ENCODE measurements at regions not wholly inside any gene's neighbourhood (a gene's known extent, or its start where the extent isn't known, plus 50 kb on each side); places are given as distances from the start of the nearest gene placed in this dataset.

DNA sequence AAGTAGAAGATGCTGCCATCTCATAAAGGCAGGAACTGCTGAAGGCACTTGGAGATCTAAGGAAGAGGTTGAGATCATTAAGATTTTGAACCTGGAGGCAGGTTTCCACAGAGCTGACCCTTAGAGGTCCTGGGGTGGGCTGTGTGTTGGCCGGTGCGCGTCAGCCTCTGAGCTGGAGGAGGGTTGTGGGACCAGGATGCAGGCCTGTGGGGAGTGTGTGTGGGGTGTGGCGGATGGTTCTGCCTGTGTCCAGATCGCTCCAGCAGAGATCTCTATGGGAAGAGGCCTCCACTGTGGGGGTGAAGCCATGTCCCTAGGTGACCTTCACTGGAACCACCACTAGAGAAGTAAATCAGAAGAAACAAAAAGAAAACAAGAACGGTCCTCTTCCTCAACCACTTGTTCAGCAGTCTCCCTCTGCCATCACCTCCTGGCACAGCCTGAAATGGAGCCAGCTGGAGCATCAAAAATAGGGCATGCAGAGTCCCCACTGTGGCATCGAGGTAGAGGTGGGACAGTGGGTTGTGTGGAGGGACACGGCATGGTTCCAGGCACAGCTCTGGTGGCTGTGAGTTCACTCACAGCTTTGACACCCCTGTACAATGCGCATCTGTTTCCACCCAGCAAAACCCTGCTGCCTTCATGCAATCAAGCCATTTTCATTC lies 453.8 kb downstream of the TCERG1L start:
- TF ChIP-seq CTCF (conservative IDR thresholded peaks at IDR 0.05; ENCODE audit: low read depth in 2 of 2) (no peak), EZH2 (IDR thresholded peaks at IDR 0.05; ENCODE audit: low read depth, unreplicated experiment) (no peak), POLR2AphosphoS5 (IDR thresholded peaks at IDR 0.05; ENCODE audit: low read depth) (no peak), REST (IDR thresholded peaks at IDR 0.05; ENCODE audit: unreplicated experiment) (no peak), NANOG (IDR thresholded peaks at IDR 0.05; ENCODE audit: borderline replicate concordance) (no peak), JUNB (IDR thresholded peaks at IDR 0.05; ENCODE audit: unreplicated experiment) (no peak), EZH2phosphoT487 (IDR thresholded peaks at IDR 0.05; ENCODE audit: unreplicated experiment) (no peak), CREB1 (CRISPR knock-in tag; IDR thresholded peaks at IDR 0.05; ENCODE audit: low read depth) (no peak), STAT1 (IDR thresholded peaks at IDR 0.05; ENCODE audit: unreplicated experiment) (no peak), ZNF114 (CRISPR knock-in tag; IDR thresholded peaks at IDR 0.05) (no peak)
- TF ChIP-seq, protein P1, sequence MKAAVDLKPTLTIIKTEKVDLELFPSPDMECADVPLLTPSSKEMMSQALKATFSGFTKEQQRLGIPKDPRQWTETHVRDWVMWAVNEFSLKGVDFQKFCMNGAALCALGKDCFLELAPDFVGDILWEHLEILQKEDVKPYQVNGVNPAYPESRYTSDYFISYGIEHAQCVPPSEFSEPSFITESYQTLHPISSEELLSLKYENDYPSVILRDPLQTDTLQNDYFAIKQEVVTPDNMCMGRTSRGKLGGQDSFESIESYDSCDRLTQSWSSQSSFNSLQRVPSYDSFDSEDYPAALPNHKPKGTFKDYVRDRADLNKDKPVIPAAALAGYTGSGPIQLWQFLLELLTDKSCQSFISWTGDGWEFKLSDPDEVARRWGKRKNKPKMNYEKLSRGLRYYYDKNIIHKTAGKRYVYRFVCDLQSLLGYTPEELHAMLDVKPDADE (IDR thresholded peaks at IDR 0.05), result no peak
- TF ChIP-seq, protein P2, sequence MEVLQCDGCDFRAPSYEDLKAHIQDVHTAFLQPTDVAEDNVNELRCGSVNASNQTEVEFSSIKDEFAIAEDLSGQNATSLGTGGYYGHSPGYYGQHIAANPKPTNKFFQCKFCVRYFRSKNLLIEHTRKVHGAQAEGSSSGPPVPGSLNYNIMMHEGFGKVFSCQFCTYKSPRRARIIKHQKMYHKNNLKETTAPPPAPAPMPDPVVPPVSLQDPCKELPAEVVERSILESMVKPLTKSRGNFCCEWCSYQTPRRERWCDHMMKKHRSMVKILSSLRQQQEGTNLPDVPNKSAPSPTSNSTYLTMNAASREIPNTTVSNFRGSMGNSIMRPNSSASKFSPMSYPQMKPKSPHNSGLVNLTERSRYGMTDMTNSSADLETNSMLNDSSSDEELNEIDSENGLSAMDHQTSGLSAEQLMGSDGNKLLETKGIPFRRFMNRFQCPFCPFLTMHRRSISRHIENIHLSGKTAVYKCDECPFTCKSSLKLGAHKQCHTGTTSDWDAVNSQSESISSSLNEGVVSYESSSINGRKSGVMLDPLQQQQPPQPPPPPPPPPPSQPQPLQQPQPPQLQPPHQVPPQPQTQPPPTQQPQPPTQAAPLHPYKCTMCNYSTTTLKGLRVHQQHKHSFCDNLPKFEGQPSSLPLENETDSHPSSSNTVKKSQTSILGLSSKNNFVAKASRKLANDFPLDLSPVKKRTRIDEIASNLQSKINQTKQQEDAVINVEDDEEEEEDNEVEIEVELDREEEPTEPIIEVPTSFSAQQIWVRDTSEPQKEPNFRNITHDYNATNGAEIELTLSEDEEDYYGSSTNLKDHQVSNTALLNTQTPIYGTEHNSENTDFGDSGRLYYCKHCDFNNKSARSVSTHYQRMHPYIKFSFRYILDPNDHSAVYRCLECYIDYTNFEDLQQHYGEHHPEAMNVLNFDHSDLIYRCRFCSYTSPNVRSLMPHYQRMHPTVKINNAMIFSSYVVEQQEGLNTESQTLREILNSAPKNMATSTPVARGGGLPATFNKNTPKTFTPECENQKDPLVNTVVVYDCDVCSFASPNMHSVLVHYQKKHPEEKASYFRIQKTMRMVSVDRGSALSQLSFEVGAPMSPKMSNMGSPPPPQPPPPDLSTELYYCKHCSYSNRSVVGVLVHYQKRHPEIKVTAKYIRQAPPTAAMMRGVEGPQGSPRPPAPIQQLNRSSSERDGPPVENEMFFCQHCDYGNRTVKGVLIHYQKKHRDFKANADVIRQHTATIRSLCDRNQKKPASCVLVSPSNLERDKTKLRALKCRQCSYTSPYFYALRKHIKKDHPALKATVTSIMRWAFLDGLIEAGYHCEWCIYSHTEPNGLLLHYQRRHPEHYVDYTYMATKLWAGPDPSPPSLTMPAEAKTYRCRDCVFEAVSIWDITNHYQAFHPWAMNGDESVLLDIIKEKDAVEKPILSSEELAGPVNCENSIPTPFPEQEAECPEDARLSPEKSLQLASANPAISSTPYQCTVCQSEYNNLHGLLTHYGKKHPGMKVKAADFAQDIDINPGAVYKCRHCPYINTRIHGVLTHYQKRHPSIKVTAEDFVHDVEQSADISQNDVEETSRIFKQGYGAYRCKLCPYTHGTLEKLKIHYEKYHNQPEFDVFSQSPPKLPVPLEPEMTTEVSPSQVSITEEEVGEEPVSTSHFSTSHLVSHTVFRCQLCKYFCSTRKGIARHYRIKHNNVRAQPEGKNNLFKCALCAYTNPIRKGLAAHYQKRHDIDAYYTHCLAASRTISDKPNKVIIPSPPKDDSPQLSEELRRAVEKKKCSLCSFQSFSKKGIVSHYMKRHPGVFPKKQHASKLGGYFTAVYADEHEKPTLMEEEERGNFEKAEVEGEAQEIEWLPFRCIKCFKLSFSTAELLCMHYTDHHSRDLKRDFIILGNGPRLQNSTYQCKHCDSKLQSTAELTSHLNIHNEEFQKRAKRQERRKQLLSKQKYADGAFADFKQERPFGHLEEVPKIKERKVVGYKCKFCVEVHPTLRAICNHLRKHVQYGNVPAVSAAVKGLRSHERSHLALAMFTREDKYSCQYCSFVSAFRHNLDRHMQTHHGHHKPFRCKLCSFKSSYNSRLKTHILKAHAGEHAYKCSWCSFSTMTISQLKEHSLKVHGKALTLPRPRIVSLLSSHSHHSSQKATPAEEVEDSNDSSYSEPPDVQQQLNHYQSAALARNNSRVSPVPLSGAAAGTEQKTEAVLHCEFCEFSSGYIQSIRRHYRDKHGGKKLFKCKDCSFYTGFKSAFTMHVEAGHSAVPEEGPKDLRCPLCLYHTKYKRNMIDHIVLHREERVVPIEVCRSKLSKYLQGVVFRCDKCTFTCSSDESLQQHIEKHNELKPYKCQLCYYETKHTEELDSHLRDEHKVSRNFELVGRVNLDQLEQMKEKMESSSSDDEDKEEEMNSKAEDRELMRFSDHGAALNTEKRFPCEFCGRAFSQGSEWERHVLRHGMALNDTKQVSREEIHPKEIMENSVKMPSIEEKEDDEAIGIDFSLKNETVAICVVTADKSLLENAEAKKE (CRISPR knock-in tag; IDR thresholded peaks at IDR 0.05), result no peak

Data from GM23338 (cell line).